RWPE2 (cell line): ENCODE measurements at regions not wholly inside any gene's neighbourhood (a gene's known extent, or its start where the extent isn't known, plus 50 kb on each side); places are given as distances from the start of the nearest gene placed in this dataset.

Experiments
- ATAC-seq: fragments of 200-7000 bp; cut with Tn5 transposase; 3 replicates; pipeline ENCODE4 v1.9.1; 2021; ENCODE audit warnings: low read depth
- DNase-seq: peaks from one replicate; pipeline ENCODE4 v3.0.0-alpha.2; 2020; ENCODE audit warnings: low spot score
- H3K27ac ChIP-seq: fragments of 450-650 bp; 2 replicates; pipeline ENCODE4 v1.5.1; 2017; ENCODE audit warnings: mild to moderate bottlenecking; ENCODE audit not compliant: poor library complexity, severe bottlenecking
- H3K27me3 ChIP-seq: fragments of 250-450 bp; sonication (Bioruptor Pico); 2 replicates; pipeline ENCODE4 v1.5.1; 2021; ENCODE audit warnings: mild to moderate bottlenecking, moderate library complexity; ENCODE audit not compliant: insufficient read depth, poor library complexity, severe bottlenecking
- H3K36me3 ChIP-seq: fragments of 250-450 bp; sonication (Bioruptor Pico); 2 replicates; pipeline ENCODE4 v1.5.1; 2020; ENCODE audit warnings: low read depth, mild to moderate bottlenecking, moderate library complexity
- H3K4me1 ChIP-seq: fragments of 250-450 bp; sonication (Bioruptor Pico); 2 replicates; pipeline ENCODE4 v1.5.1; 2021; ENCODE audit warnings: mild to moderate bottlenecking, moderate library complexity; ENCODE audit not compliant: insufficient read depth, poor library complexity, severe bottlenecking
- H3K4me3 ChIP-seq: fragments of 250-450 bp; sonication (Bioruptor Pico); 2 replicates; pipeline ENCODE4 v1.5.1; 2021; ENCODE audit warnings: mild to moderate bottlenecking, moderate library complexity; ENCODE audit not compliant: severe bottlenecking
- H3K9me3 ChIP-seq: fragments of 250-450 bp; sonication (Bioruptor Pico); 2 replicates; pipeline ENCODE4 v1.5.1; 2021; ENCODE audit warnings: mild to moderate bottlenecking, moderate library complexity; ENCODE audit not compliant: severe bottlenecking
- TF ChIP-seq, protein P1 (sequence below): fragments of 450-650 bp; IDR thresholded peaks from one replicate; pipeline ENCODE4 v1.5.1; 2017; ENCODE audit warnings: mild to moderate bottlenecking, moderate library complexity; ENCODE audit not compliant: poor library complexity, severe bottlenecking

DNA sequence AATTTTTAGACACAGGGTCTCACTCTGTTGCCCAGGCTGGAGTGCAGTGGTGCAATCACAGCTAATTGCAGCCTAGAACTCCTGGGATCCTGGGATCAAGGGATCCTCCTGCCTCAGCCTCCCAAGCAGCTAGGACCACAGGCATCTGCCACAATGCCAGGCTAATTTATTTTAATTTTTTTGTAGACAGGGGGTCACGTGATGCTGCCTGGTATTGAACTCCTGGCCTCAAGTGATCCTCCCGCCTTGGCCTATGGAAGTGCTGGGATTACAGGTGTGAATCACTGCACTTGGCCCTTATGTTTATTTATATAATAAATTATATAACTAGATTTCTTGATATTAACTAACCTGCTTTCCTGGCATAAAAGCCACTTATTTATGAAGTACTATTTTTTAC, 1081.7 kb upstream of the FANCL start:
- Histone ChIP-seq H3K36me3 (no peaks in the 10 kb centered on the region), H3K4me3 (no peak overlapping the region), H3K27me3 (no peaks in the 10 kb centered on the region), H3K9me3 (no peaks in the 10 kb centered on the region), H3K4me1 (no peaks in the 10 kb centered on the region), H3K27ac (no peak overlapping the region)
- ATAC-seq: no peak
- DNase-seq: no peak
- TF ChIP-seq, protein P1, sequence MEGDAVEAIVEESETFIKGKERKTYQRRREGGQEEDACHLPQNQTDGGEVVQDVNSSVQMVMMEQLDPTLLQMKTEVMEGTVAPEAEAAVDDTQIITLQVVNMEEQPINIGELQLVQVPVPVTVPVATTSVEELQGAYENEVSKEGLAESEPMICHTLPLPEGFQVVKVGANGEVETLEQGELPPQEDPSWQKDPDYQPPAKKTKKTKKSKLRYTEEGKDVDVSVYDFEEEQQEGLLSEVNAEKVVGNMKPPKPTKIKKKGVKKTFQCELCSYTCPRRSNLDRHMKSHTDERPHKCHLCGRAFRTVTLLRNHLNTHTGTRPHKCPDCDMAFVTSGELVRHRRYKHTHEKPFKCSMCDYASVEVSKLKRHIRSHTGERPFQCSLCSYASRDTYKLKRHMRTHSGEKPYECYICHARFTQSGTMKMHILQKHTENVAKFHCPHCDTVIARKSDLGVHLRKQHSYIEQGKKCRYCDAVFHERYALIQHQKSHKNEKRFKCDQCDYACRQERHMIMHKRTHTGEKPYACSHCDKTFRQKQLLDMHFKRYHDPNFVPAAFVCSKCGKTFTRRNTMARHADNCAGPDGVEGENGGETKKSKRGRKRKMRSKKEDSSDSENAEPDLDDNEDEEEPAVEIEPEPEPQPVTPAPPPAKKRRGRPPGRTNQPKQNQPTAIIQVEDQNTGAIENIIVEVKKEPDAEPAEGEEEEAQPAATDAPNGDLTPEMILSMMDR: no peak

DNA sequence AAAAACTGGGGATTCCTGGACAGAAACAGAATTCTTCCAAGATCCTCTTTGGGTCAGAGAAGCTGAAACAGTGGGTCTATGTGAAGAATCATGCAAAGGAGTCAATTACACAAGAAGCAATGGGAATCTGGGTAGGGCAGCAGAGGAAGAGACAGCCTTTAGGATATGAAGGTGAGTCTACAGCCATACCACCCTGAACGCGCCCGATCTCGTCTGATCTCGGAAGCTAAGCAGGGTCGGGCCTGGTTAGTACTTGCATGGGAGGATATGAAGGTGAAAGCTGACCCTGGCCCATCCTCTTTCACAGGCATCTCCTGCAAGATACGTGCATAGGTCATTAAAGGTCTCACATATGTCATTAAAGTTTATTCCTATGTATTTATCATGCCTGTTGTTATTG, 1080.9 kb upstream of the FANCL start:
- TF ChIP-seq, protein P1: no peak
- no peak for ATAC-seq

DNA sequence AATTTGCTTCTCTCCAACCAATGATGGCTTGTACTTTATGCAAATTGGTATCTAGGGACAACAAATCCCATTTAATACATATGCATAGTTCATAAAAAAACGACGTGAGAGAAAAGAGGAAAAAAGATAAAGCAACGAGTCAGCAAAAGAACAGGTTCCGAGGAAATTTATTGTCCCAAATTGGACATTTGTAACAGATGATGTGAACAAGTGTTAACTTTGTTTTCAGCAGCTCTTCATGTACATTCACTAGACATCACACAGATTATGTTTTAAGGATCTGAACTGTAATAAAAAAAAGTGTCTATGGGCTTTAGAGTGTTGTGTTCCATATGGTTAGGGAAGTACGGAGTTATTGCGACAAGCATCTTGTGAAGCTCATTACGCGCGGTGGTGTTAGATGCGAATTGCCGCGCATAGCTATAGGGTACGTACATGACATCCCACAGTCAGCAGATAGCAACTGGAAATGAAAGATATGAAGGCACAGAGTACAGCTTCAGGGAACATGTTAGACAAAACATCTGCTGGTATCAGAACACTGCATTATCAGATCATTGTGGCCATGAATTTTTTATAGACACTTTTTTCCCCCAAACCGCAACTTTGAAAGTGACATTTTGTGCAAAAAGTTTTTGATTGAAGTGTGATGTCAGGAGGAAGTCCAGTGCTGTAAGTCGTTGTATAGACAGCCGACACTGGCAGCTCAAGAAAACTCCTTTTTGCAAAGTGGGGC, 1073.1 kb upstream of the FANCL start:
- peaks cover 7% of the 10 kb centered on the region for H3K27me3 ChIP-seq
- H3K27ac ChIP-seq: no peak overlapping the region
- no peaks in the 10 kb centered on the region for H3K9me3 ChIP-seq
- H3K4me3 ChIP-seq: no peak overlapping the region
- H3K4me1 ChIP-seq: no peaks in the 10 kb centered on the region
- no peaks in the 10 kb centered on the region for H3K36me3 ChIP-seq
- TF ChIP-seq, protein P1: no peak
- DNase-seq (no peak), ATAC-seq (no peak)

More for the DNA sequence above, 1080.9 kb upstream of the FANCL start:
- Histone ChIP-seq H3K4me3 (no peak overlapping the region), H3K27ac (no peak overlapping the region), H3K4me1 (no peaks in the 10 kb centered on the region), H3K36me3 (no peaks in the 10 kb centered on the region), H3K27me3 (no peaks in the 10 kb centered on the region), H3K9me3 (no peaks in the 10 kb centered on the region)
- DNase-seq: no peak

DNA sequence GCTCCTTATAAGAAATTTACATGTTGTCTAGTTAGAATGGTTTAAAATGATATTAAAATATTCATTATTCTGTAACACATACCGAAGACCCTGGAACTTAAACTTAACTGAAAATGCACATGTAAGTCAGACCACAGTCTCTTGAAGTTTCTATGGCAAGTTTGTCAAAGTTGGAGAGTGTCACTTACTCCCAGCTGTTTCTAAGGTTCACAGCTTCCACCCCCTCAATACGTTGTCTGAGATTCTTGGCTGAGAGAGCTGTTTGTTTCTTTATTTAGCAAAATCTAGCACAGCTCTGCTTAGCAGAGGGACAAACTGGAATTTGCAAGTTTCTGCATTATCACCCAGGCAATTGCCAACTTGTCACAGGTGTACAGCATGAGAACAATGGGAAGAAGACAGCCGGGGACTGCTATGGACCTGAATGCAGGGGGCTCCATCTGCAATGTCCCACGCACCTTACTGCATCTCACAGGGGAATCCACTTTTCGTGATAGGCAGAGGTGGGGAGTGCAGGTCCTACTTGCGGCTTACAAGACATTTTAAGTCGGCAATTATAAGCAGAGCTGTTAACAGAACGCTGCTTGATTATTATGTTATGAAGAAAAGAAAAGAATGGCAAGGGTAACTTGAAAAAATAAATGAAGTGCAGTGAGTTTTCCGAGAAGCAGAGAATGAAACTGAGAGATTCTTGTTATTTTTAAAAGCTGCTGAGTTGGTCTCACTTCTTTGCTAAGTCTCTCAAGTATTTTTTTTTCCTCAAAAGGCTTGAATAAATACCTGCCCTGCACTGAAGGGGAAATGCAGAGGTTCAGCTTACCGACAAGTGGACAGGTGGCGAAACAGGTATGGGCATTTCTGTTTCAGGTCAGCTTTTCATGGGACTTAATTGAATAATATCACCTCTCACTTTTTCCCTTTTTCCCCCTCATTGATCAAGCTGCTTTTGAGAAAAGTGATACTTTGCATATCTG, 1072.1 kb upstream of the FANCL start:
- H3K36me3 ChIP-seq: no peaks in the 10 kb centered on the region
- H3K9me3 ChIP-seq: no peaks in the 10 kb centered on the region
- peaks cover 7% of the 10 kb centered on the region for H3K27me3 ChIP-seq
- no peaks in the 10 kb centered on the region for H3K4me1 ChIP-seq
- TF ChIP-seq, protein P1: no peak
- H3K4me3 ChIP-seq: no peak overlapping the region
- no peak for ATAC-seq
- no peak overlapping the region for H3K27ac ChIP-seq
- DNase-seq: no peak
